GM12878 (cell line): ENCODE measurements at regions not wholly inside any gene's neighbourhood (a gene's known extent, or its start where the extent isn't known, plus 50 kb on each side); places are given as distances from the start of the nearest gene placed in this dataset.

ENCODE experiments used
- ATAC-seq: fragments of 200-7000 bp; cut with Tn5 transposase; 3 replicates; pipeline ENCODE4 v1.9.1; 2020; ENCODE audit warnings: mild to moderate bottlenecking, moderate library complexity
- BruUV-seq: library from RNA; stranded (reverse); fragments of 400-500 nt; replicated peaks from 2 replicates; lab custom pipeline; 2021; lab: Mats Ljungman, UMichigan
- CTCF ChIA-PET: fragments of 300-600 bp; sonication (Branson Sonifier 250); formaldehyde crosslinking; extraction: SDS; loops from one replicate; lab custom pipeline; 2021; ENCODE audit warnings: inconsistent platforms; lab: Yijun Ruan, JAX
- POLR2A ChIA-PET: fragments of 350-600 bp; formaldehyde crosslinking; extraction: SDS; loops from one replicate; lab custom pipeline; 2021; ENCODE audit warnings: inconsistent platforms; lab: Charles Lee
- RAD21 ChIA-PET: fragments of 300-600 bp; sonication (Branson Sonifier 250); formaldehyde crosslinking; loops from one replicate; lab custom pipeline; 2023; ENCODE audit warnings: antibody characterized with exemption; ENCODE audit not compliant: unreplicated experiment; lab: Charles Lee
- SMC1A ChIA-PET: fragments of 300-600 bp; sonication (Branson Sonifier 250); formaldehyde crosslinking; loops from one replicate; lab custom pipeline; 2023; ENCODE audit not compliant: unreplicated experiment, uncharacterized antibody; lab: Charles Lee
- DNase-seq: peaks from one replicate; pipeline ENCODE4 v3.0.0-alpha.2; 2011; ENCODE audit warnings: low read depth, low spot score
- FAIRE-seq: peaks from 3 replicates; lab custom pipeline; 2011; peaks lifted over from hg19 to GRCh38; lab: Jason Lieb, UNC
- H2AFZ ChIP-seq: 2 replicates; pipeline ENCODE4 v1.6.0; 2011; ENCODE audit warnings: low read depth, low read length, control low read depth; ENCODE audit not compliant: control insufficient read depth
- H3K27ac ChIP-seq: 2 replicates; pipeline ENCODE4 v1.5.1; 2011; ENCODE audit warnings: control low read depth; ENCODE audit not compliant: control insufficient read depth, insufficient read depth
- H3K27me3 ChIP-seq, 2 experiments: replicated peaks in 1 of 2; 2 replicates each; pipeline versions ENCODE4 v1.6.0 to v1.6.1; 2011; ENCODE audit warnings: low read length in 1 of 2; ENCODE audit not compliant: control insufficient read depth in 2 of 2, insufficient read depth in 2 of 2
- H3K36me3 ChIP-seq, 2 experiments: 2 replicates each; pipeline ENCODE4 v1.5.1; 2011; ENCODE audit warnings: low read length in 1 of 2; ENCODE audit not compliant: control insufficient read depth in 2 of 2, insufficient read depth in 2 of 2
- H3K4me1 ChIP-seq: 2 replicates; pipeline ENCODE4 v1.6.1; 2011; ENCODE audit warnings: mild to moderate bottlenecking, low read length, moderate library complexity, mixed read lengths; ENCODE audit not compliant: control insufficient read depth, insufficient read depth
- H3K4me2 ChIP-seq: 2 replicates; pipeline ENCODE4 v1.6.0; 2011; ENCODE audit warnings: control low read depth; ENCODE audit not compliant: control insufficient read depth, insufficient read depth
- H3K4me3 ChIP-seq: fragments of 200-600 bp; sonication (generic); 2 replicates; pipeline ENCODE4 v1.5.1; 2016
- H3K79me2 ChIP-seq: 2 replicates; pipeline ENCODE4 v1.6.0; 2011; ENCODE audit warnings: low read length; ENCODE audit not compliant: control insufficient read depth, insufficient read depth
- H3K9ac ChIP-seq: 2 replicates; pipeline ENCODE4 v1.8.0; 2011; ENCODE audit warnings: low read length, control low read depth, mixed read lengths; ENCODE audit not compliant: control insufficient read depth, insufficient read depth
- H3K9me3 ChIP-seq: replicated peaks from 3 replicates; pipeline ENCODE4 v1.5.1; 2011; ENCODE audit warnings: mild to moderate bottlenecking, low read length; ENCODE audit not compliant: control insufficient read depth, insufficient read depth
- H4K20me1 ChIP-seq: 2 replicates; pipeline ENCODE4 v1.6.0; 2011; ENCODE audit not compliant: control insufficient read depth, insufficient read depth
- CREB1 ChIP-seq: IDR thresholded peaks from 2 replicates; pipeline ENCODE4 v1.6.1; 2012; ENCODE audit warnings: low read depth, mild to moderate bottlenecking, inconsistent platforms
- CUX1 ChIP-seq: IDR thresholded peaks from 2 replicates; pipeline ENCODE4 v1.6.1; 2012; ENCODE audit warnings: improper control_type of control experiment, low read depth, low read length; ENCODE audit not compliant: insufficient replicate concordance
- IKZF2 ChIP-seq, 2 experiments: fragments of 450-650 bp; IDR thresholded peaks; 2 replicates each; pipeline ENCODE4 v1.6.1; 2017; ENCODE audit warnings: mild to moderate bottlenecking in 2 of 2, moderate library complexity in 2 of 2
- MYC ChIP-seq: IDR thresholded peaks from 2 replicates; pipeline ENCODE4 v1.6.1; 2011; ENCODE audit warnings: mild to moderate bottlenecking, low read length, moderate library complexity, inconsistent platforms; ENCODE audit not compliant: insufficient read depth, insufficient replicate concordance, insufficient read length, severe bottlenecking
- RELB ChIP-seq: fragments of 450-650 bp; IDR thresholded peaks from 2 replicates; pipeline ENCODE4 v1.6.1; 2017; ENCODE audit warnings: low read depth, mild to moderate bottlenecking, moderate library complexity
- RUNX3 ChIP-seq: IDR thresholded peaks from 2 replicates; pipeline ENCODE4 v1.6.1; 2012; ENCODE audit warnings: low read length, inconsistent platforms
- SMAD1 ChIP-seq: fragments of 450-650 bp; IDR thresholded peaks from 2 replicates; pipeline ENCODE4 v1.6.1; 2018; ENCODE audit warnings: mild to moderate bottlenecking, low read depth; ENCODE audit not compliant: partially characterized antibody
- SREBF1 ChIP-seq: IDR thresholded peaks from 2 replicates; pipeline ENCODE4 v1.6.1; 2012; ENCODE audit warnings: mild to moderate bottlenecking, low read length
- STAT1 ChIP-seq: fragments of 450-650 bp; conservative IDR thresholded peaks from 2 replicates; pipeline ENCODE4 v1.6.1; 2014; ENCODE audit warnings: antibody characterized with exemption, mild to moderate bottlenecking
- ZBED1 ChIP-seq: IDR thresholded peaks from 2 replicates; pipeline ENCODE4 v1.6.1; 2016; ENCODE audit warnings: borderline replicate concordance
- ZBTB40 ChIP-seq: fragments of 450-650 bp; IDR thresholded peaks from 2 replicates; pipeline ENCODE4 v1.6.1; 2016; ENCODE audit warnings: mild to moderate bottlenecking, moderate library complexity, borderline replicate concordance
- ZNF217 ChIP-seq: fragments of 450-650 bp; IDR thresholded peaks from 2 replicates; pipeline ENCODE4 v1.6.1; 2017; ENCODE audit warnings: antibody characterized with exemption, mild to moderate bottlenecking
- WGBS: methylation state at CpG from one replicate; pipeline ENCODE4 v1.1.6; 2016; ENCODE audit warnings: low lambda C conversion rate; ENCODE audit not compliant: insufficient replicate concordance, insufficient coverage; ENCODE audit errors: missing lambda C conversion rate; 5-methylcytosine and 5-hydroxymethylcytosine counted together
- in situ Hi-C: fragments of 300-500 bp; cut with MboI; formaldehyde crosslinking; loops from 9 replicates; pipeline ENCODE4 v1.14.3; 2018; ENCODE audit warnings: mixed read lengths
- intact Hi-C: fragments of 100-400 bp; cut with micrococcal nuclease; formaldehyde crosslinking; loops from one replicate; pipeline ENCODE4 v1.14.2; 2022; ENCODE audit not compliant: unreplicated experiment

DNA sequence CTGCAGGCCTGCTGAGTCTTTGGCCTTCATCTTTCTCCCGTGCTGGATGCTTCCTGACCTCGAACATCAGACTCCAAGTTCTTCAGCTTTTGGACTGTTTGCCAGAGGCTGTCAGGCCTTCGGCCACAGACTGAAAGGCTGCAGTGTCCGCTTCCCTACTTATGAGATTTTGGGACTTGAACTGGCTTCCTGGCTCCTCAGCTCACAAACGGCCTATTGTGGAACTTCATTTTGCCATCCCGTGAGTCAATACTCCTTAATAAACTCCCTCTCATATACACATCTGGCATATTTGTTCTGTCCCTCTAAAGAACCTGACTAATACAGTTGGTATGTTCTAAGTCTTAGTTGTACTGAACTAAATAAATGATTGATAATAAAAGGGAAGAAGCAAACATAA, 702.8 kb upstream of the LINC00305 start:
- ChIA-PET CTCF (no interaction called here), RAD21 (no interaction called here), POLR2A (no interaction called here), SMC1A (no interaction called here)
- Histone ChIP-seq H3K27ac (no peak overlapping the region), H3K79me2 (no peaks in the 10 kb centered on the region), H3K27me3 (no peaks in the 10 kb centered on the region), H3K9ac (no peak overlapping the region), H3K4me3 (no peak overlapping the region), H3K36me3 (no peaks in the 10 kb centered on the region), H2AFZ (no peak overlapping the region), H4K20me1 (no peaks in the 10 kb centered on the region), H3K9me3 (no peaks in the 10 kb centered on the region), H3K4me2 (no peak overlapping the region), H3K4me1 (no peaks in the 10 kb centered on the region)
- no TSS peak for BruUV-seq
- TF ChIP-seq SREBF1 (no peak), MYC (no peak), IKZF2 (IDR thresholded peaks at IDR 0.05) (no peak), STAT1 (no peak), ZBTB40 (no peak), ZBED1 (no peak), RUNX3 (no peak), SMAD1 (no peak), ZNF217 (no peak), CREB1 (no peak), CUX1 (no peak), RELB (no peak)
- FAIRE-seq, result no peak
- WGBS, result 13% methylated on average over 6 of the region's 6 CpGs
- DNase-seq, result no peak
- intact Hi-C loops (no loop called here), in situ Hi-C loops (no loop called here)
- ATAC-seq, result no peak
